Fibroblast of the aortic adventitia (primary cell): ENCODE measurements at regions not wholly inside any gene's neighbourhood (a gene's known extent, or its start where the extent isn't known, plus 50 kb on each side); places are given as distances from the start of the nearest gene placed in this dataset.
"Not testable (repeated sequence)": the region's sequence is repeated elsewhere in the genome, so short reads cannot be mapped to it uniquely, and the experiment has no call there.

Source experiments
- DNase-seq: peaks from one replicate; pipeline ENCODE4 v3.0.0-alpha.2; 2010; ENCODE audit warnings: low read depth
- H3K4me3 ChIP-seq: 2 replicates; pipeline ENCODE4 v1.5.1; 2011; ENCODE audit warnings: low read depth, mild to moderate bottlenecking, control low read depth, low read length, moderate library complexity
- TF ChIP-seq, protein P1 (sequence below): IDR thresholded peaks from 2 replicates; pipeline ENCODE4 v1.5.1; 2011; ENCODE audit warnings: mild to moderate bottlenecking, low read length, control low read depth, inconsistent platforms; ENCODE audit not compliant: insufficient read depth

DNA sequence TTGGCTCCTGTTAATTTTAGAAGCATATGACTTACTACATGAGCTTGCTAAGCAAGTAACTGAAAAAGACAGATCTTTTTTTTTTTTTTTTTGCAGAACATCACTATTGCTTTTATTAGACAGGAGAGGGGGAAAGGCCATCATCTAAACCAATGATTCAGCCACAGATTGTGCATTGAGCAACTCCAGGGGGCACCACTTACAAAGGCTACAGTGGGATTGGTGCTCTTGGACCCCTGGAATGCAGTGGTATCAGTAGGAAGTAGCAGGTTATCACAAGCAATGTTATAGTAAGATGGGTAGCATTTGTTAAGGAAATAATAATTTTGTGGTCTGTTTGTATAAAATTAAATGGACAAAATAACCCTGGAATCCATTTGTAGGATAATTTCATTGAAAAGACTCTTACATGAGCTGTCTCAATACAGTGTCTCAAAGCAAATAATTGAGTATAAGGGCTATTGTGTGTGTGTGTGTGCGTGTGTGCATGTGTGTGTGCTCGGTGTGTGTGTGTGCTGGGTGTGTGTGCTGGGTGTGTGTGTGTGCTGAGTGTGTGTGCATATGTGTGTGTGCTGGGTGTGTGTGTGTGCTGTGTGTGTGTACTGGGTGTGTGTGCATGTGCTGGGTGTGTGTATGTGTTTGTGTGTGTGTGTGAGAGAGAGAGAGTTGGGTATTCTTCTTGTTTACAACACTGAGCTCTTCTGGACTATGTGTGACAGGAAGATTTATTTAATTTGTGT lies 296.3 kb downstream of the PCDH7 start:
- H3K4me3 ChIP-seq, result no peak overlapping the region
- TF ChIP-seq, protein P1, sequence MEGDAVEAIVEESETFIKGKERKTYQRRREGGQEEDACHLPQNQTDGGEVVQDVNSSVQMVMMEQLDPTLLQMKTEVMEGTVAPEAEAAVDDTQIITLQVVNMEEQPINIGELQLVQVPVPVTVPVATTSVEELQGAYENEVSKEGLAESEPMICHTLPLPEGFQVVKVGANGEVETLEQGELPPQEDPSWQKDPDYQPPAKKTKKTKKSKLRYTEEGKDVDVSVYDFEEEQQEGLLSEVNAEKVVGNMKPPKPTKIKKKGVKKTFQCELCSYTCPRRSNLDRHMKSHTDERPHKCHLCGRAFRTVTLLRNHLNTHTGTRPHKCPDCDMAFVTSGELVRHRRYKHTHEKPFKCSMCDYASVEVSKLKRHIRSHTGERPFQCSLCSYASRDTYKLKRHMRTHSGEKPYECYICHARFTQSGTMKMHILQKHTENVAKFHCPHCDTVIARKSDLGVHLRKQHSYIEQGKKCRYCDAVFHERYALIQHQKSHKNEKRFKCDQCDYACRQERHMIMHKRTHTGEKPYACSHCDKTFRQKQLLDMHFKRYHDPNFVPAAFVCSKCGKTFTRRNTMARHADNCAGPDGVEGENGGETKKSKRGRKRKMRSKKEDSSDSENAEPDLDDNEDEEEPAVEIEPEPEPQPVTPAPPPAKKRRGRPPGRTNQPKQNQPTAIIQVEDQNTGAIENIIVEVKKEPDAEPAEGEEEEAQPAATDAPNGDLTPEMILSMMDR, result no peak
- DNase-seq, result no peak

DNA sequence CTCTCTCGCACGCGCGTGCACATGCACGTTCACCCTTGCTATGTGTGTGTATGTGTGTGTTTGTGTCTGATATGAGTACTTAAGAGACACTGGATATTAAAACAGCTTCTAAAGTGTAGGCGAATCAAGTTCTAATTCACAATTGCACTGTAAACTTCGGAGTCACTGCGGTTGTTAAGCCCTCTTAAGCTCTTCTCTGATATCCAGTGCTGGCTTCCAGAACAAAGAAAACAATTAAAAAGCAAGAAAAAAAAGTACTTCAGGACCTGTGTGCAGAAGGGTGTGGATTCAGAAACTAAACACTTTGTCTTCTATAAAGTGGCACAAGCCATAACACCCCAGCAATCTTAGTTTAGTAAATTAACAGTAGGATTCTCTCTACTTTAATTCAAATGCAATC lies 300.2 kb downstream of the PCDH7 start:
- H3K4me3 ChIP-seq, result no peak overlapping the region
- TF ChIP-seq, protein P1, result no peak
- DNase-seq, result no peak

DNA sequence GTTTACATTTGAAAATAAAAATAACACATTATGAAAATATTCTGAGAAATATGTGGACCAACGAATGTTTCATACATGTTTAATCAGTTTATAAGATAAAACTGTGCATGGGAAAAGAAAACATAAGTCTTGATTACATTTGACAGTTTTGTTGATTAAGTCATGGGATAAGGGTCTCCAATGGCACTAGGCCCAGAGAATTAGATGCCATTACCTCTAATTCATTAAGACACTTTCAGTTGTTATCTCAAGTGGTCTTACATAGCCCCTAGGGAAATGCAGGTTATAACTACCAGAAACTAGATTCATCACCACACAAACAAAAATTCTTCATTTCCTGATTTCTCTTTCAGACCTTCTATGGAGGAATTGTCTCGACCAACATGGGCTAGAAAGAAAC lies 300.8 kb downstream of the PCDH7 start:
- TF ChIP-seq, protein P1, result no peak
- no peak for DNase-seq
- no peak overlapping the region for H3K4me3 ChIP-seq

DNA sequence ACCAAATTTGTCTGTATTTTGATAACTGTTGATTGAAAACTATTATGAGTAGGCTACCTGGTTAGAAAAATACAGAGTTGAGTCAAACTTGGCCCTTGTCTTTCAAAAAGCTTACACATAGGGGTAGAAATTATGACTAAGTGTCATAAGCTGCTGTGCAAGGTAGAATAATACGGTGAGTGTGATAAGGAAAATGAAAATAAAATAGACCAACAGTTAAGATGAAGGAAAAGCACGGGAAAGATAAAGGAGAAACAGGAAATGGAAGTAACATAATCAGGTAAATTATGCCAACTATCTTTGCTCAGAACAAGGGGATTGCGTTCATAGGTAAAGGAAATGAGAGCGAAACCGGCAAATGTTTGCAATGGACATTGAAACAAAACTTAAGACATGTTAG lies 302.5 kb downstream of the PCDH7 start:
- TF ChIP-seq, protein P1, result no peak
- no peak overlapping the region for H3K4me3 ChIP-seq
- DNase-seq, result no peak

DNA sequence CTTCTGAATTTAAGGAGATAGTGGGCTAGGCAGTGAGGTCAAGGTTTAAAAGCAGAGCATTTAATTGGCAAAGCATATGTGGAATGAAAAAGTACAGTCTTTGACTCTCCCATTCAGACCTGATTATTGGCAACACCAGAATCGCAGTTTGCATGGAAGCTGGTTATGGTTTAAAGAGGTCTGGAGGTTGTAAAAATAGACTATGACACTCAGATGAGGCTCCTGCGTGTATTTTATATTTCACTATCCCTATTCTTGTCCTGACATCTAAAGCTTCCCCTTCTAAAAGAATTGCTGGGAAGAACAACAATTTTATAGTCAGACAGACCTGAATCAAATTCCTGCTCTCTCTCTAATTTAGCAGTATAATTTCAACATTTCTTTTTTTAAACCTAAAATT lies 302.9 kb downstream of the PCDH7 start:
- TF ChIP-seq, protein P1, result no peak
- DNase-seq, result no peak
- H3K4me3 ChIP-seq, result no peak overlapping the region

DNA sequence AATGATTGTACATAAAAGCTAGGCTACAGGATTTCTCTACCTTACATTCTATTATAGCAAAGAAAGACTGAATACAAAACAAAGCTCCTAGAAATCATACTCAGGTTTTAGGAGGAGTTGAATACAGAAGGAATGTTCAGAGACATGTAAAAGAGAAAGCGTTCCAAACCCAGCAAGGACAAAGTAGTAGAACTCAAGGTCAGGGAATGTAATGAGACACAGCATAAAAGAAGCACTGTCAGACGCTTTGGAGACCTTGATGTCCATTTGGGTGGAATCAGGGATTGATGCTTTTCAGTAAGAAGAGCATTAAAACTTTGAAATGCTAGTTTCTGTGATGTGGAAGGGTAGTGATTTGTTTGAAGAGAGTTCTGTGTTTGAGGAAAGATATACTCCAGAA lies 303.6 kb downstream of the PCDH7 start:
- TF ChIP-seq, protein P1, result no peak
- DNase-seq, result no peak
- H3K4me3 ChIP-seq, result no peak overlapping the region

DNA sequence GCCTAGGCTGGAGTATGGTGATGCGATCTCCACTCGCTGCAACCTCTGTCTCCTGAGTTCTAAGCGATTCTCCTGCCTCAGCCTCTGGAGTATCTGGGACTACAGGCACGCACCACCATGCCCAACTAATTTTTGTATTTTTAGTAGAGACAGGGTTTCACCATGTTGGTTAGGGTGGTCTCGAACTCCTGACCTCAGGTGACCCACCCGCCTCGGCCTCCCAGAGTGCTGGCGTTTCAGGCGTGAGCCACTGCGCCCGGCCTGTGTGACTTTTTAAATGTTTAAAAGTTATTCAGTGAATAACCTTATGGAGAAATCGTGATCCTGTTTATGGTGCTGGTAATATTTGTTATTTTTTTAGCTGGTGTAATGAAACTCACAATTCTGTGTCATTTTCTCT lies 304.6 kb downstream of the PCDH7 start:
- not testable (repeated sequence) for H3K4me3 ChIP-seq

More for the DNA sequence above, 304.6 kb downstream of the PCDH7 start:
- not testable (repeated sequence) for DNase-seq
